ENCODE measurements at regions not wholly inside any gene's neighbourhood (a gene's known extent, or its start where the extent isn't known, plus 50 kb on each side); places are given as distances from the start of the nearest gene placed in this dataset.

DNA sequence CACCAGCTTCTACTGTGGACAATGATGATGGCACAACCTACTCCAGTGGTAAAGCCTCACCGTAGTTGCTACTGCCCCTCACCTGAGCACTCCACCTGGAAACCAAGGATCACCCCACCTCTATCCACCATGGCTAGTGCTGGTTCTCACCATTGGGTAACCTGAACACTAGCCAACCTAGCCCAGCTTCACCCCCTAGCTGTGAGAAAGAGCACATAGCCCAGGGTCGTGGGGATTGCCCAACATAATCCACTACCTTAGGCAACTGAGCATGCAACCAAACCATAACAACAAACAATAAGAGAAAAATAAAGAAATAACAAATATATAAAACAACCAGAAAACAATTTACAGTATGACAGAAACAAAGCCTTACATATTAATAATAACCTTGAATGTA lies 560.1 kb downstream of the DIAPH3 start:
- TF ChIP-seq ZNF274 (IDR thresholded peaks at IDR 0.05; ENCODE audit: low read depth, low read length) (no peak), YY1 (IDR thresholded peaks at IDR 0.05; ENCODE audit: insufficient read depth, insufficient read length) (no peak), SUZ12 (IDR thresholded peaks at IDR 0.05; ENCODE audit: extremely low read depth, insufficient read depth, insufficient read length) (no peak)

Data from NT2/D1 (cell line).